ENCODE measurements at regions not wholly inside any gene's neighbourhood (a gene's known extent, or its start where the extent isn't known, plus 50 kb on each side); places are given as distances from the start of the nearest gene placed in this dataset.
A peak's percentile ranks its signal among the peaks of the same experiment; 100 is the strongest.
"Not testable (repeated sequence)": the region's sequence is repeated elsewhere in the genome, so short reads cannot be mapped to it uniquely, and the experiment has no call there.

DNA sequence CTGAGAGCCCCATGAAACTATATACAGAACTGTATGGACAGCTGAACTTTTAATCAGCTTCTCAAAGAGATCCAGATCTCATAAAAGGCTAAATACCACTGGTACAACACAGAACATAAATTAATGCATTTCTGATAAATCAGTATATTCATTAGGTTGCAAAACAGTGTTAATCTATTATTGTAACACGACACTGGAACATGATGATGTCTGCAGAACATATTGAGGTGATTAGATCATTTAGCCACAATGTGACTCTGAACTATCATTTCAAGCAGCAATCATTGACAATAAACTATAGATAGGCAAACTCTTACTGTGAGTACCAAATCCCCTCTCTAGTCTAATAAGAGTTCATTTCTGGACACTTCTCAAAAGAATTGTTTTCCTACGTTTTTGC, 50.3 kb downstream of the GASK1B start:
- DNase-seq (ENCODE audit: low spot score), result no peak

DNA sequence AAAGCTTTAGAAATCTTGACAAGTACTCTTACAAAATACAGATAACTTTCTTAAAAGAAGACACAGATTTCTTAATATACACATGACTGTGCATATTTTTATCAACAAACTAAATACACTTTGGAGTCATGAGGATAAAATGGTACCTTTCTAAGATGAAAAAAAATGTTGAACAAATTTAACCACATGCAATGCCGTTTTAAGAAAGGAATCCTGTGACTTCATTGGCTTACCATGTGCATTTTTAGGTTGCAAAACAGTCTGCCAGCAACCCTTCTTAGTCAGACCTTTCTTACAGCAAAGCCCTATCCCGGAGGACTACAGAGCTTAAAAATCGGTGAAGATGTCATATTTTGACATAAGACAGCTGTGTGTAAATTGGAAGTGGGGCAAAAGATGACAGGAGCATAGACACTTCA, 51.7 kb downstream of the GASK1B start:
- peak; percentile 12 for DNase-seq (ENCODE audit: low spot score)

GRCh38 chr4:158120645-158121151, 52.1 kb downstream of the GASK1B start:
- DNase-seq (ENCODE audit: low spot score), result not testable (repeated sequence)

- DNase-seq (ENCODE audit: low spot score), result no peak
Measured at GRCh38 chr4:158112611-158113010, 60.2 kb downstream of the GASK1B start.

GRCh38 chr4:158111241-158111640, 61.6 kb downstream of the GASK1B start:
- no peak for DNase-seq (ENCODE audit: low spot score)

DNA sequence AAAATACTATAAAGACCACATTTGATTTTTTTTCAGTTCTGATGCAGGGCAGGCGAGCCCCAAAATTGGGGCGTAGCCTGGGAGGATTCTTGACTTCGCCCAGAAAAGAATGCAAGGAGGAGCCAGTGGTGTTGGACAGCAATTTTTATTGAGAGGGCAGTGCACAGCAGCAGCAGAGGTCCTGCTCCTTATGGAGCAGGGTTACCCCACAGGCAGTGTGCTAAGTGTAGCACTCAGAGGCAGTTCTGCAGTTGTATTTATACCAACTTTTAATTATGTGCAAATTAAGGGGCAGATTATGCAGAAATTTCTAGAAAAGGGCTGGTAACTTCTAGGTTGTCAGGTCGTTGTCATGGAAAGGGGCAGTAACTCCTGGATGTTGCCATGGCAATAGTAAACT, 69.9 kb downstream of the GASK1B start:
- no peak for DNase-seq (ENCODE audit: low spot score)

DNA sequence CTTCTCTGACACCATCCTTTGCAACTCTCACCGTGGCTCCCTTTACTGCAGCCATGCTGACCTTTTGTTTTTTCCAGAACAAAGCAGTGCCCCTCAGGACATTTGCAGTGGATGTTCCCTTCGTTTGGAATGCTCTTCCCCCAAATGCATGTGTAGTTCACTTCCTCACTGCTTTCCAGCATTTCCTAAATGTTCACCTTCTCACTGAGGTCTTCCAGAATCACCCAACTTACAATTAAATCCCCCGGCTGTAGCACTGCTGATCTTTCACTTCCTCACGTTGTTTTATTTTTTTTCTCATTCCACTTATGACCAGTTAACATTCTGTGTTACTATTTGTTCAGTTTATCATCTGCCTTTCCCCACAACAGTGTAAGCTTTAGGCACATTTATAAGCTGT, 73.1 kb downstream of the GASK1B start:
- no peak for DNase-seq (ENCODE audit: low spot score)

- no peak for DNase-seq (ENCODE audit: low spot score)
Measured at GRCh38 chr4:158098802-158099201, 74.0 kb downstream of the GASK1B start.

- no peak for DNase-seq (ENCODE audit: low spot score)
Measured at GRCh38 chr4:158094413-158095134, 78.3 kb downstream of the GASK1B start.

GRCh38 chr4:158090323-158090722, 82.5 kb downstream of the GASK1B start:
- DNase-seq (ENCODE audit: low spot score), result no peak

DNA sequence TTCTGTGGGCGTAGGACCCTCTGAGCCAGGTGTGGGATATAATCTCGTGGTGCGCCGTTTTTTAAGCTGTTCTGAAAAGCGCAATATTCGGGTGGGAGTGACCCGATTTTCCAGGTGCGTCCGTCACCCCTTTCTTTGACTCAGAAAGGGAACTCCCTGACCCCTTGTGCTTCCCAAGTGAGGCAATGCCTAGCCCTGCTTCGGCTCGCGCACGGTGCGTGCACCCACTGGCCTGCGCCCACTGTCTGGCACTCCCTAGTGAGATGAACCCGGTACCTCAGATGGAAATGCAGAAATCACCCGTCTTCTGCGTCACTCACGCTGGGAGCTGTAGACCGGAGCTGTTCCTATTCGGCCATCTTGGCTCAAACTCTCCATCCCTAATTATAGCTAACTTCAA, 82.9 kb downstream of the GASK1B start:
- DNase-seq (ENCODE audit: low spot score), result not testable (repeated sequence)

DNA sequence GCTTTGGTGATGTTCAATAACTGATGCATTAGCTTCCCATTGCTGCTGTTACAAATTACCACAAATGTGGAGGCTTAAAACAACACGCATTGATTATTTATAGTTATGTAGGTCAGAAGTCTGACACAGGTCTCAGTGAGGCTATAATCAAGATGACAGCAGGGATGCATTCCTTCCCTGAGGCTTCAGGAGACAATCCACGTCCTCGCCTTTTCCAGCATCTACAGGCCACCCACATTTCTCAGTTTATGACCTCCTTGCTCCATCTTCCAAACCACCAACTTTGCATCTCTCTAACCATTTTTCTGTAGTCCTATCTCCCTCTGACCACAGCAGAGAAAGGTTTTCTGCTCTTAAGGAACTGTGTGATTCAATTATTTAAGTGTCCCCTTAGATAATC, 92.5 kb downstream of the GASK1B start:
- no peak for DNase-seq (ENCODE audit: low spot score)

DNA sequence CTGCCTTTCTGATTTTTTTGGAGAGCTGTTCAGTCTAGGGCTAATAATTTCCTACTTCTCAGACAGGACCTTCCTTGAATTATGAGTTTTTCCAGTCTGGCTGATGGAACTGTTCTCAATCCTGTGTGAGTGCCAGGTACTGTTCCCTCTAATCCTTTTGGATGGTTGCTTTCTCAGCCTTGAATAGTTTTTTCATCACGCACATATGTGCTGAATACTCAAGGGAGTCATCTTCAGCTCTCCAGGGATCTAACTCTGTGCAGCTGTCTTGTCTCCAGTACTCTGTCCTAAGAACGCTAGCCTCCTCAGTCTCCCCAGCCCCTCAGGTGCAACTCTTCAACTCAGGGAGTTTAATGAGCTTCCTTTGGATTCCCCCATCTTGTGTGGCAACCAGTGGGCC, 93.2 kb downstream of the GASK1B start:
- DNase-seq (ENCODE audit: low spot score), result no peak

GRCh38 chr4:158077835-158078234, 95.0 kb downstream of the GASK1B start:
- DNase-seq (ENCODE audit: low spot score), result no peak

DNA sequence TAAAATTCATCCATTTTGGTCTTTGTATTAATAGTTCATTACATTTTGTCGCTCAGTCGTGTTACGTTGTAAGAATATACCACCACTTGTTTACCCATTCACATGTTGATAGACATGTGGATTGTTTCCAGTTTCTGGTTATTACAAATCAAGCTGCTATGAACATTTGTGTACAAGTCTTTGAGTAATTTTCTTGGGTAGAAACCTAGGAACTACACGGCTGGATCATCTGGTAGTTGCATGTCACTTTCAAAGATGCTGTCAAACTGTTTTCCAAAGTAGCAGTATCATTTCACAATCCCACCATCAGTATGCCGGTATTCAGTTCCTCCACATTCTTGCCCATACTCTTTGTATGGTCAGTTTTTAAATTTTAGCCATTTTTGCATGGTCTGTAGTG, 98.0 kb downstream of the GASK1B start:
- no peak for DNase-seq (ENCODE audit: low spot score)

DNA sequence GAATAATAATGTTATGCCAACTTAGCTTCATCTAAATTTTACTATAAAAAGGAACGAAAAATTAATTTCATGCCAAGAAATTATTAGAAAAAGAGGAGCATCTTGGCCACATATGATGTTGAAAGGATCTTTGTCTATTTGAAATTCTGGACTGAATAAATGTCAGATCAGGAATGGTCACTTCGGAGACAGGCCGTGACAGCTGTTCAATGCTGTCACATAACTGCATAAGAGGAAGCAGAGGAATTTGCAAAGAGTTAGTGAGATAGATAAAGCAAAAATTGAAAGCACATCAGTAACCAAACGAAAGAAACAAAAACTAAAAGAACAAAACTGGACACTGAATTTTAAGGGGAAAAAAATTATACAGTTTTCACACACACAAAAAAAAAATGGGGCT, 100.9 kb downstream of the GASK1B start:
- no peak for DNase-seq (ENCODE audit: low spot score)

GRCh38 chr4:158068068-158068467, 104.8 kb downstream of the GASK1B start:
- no peak for DNase-seq (ENCODE audit: low spot score)

- DNase-seq (ENCODE audit: low spot score), result no peak
Measured at GRCh38 chr4:158067646-158068045, 105.2 kb downstream of the GASK1B start.

- no peak for DNase-seq (ENCODE audit: low spot score)
Measured at GRCh38 chr4:158065603-158066002, 107.2 kb downstream of the GASK1B start.

DNA sequence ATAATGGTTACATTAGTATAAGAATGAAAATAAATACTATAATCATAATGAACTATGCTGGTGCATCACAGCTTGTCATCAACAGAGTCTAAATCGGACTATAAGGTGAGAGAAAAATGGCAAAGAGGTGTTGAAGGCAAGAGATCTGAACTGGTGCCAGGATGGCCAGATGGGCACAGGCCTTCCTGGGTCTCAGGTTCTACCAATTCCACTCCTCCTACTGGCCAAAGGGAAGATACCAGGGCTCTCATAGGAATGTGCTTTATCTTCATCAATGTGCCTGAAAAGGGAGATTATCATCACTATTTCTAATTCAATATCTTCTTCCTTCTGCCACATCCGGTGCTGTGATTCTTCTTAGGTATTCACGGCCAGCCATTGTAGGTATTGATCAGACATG, 107.6 kb downstream of the GASK1B start:
- no peak for DNase-seq (ENCODE audit: low spot score)

- DNase-seq (ENCODE audit: low spot score), result no peak
Measured at GRCh38 chr4:158056689-158057245, 116.1 kb downstream of the GASK1B start.

GRCh38 chr4:158055668-158056067, 117.2 kb downstream of the GASK1B start:
- no peak for DNase-seq (ENCODE audit: low spot score)

DNA sequence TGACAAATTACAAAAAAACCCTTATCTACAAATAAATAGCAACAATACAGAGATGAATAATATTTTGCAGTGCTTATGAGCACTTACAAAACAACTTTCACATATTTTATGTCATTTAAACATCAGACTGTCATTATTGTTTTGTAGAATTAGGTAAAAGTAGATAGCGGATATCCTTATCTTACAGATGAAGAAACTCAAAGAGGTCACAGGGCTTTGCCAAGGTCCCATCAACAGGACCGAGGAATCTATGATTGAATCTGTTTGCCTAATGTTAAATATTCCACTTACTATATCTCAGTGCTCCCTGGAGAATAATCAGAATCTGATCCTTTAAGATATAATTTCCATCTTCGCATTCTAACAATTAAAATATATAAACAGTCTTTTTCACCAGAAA, 119.0 kb downstream of the GASK1B start:
- no peak for DNase-seq (ENCODE audit: low spot score)

All from SK-N-DZ (cell line).